ENCODE measurements at regions not wholly inside any gene's neighbourhood (a gene's known extent, or its start where the extent isn't known, plus 50 kb on each side); places are given as distances from the start of the nearest gene placed in this dataset.

DNA sequence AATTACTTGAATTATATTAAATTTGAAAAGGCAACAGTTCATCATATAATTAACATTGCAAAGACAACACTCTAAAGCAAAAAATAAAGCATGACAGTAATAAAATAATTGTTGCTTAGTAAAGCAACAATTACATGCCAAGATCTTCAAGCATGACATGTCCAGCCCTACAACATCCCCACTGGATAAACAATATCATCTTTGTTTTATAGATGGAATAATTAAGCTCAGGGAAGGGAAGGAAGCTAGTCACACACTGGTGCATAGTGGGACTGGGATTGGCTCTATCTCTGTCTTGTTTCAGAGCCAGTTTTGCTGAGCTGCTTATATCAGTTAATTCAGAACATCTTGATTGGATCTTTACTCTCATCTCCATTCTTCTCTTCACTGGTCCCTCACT, 49.9 kb upstream of the PARD3B start:
- DNase-seq (ENCODE audit: extremely low spot score): no peak
- no peaks in the 10 kb centered on the region for H3K9me3 ChIP-seq

More for the DNA sequence above, 49.9 kb upstream of the PARD3B start:
- Histone ChIP-seq H3K36me3 (no peaks in the 10 kb centered on the region), H3K27ac (replicated peaks in 1 of 4) (no peak overlapping the region), H3K4me3 (no peak overlapping the region), H3K27me3 (no peaks in the 10 kb centered on the region), H3K4me1 (no peaks in the 10 kb centered on the region)
- intact Hi-C loops (cut with DNase I): no loop called here
- TF ChIP-seq EP300 (IDR thresholded peaks at IDR 0.05) (no peak), POLR2A (IDR thresholded peaks at IDR 0.05; ENCODE audit: low read depth) (no peak), POLR2AphosphoS5 (IDR thresholded peaks at IDR 0.05) (no peak)
- TF ChIP-seq, protein P1, sequence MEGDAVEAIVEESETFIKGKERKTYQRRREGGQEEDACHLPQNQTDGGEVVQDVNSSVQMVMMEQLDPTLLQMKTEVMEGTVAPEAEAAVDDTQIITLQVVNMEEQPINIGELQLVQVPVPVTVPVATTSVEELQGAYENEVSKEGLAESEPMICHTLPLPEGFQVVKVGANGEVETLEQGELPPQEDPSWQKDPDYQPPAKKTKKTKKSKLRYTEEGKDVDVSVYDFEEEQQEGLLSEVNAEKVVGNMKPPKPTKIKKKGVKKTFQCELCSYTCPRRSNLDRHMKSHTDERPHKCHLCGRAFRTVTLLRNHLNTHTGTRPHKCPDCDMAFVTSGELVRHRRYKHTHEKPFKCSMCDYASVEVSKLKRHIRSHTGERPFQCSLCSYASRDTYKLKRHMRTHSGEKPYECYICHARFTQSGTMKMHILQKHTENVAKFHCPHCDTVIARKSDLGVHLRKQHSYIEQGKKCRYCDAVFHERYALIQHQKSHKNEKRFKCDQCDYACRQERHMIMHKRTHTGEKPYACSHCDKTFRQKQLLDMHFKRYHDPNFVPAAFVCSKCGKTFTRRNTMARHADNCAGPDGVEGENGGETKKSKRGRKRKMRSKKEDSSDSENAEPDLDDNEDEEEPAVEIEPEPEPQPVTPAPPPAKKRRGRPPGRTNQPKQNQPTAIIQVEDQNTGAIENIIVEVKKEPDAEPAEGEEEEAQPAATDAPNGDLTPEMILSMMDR (IDR thresholded peaks at IDR 0.05): no peak

All from esophagus muscularis mucosa (tissue), 4 donors.